Right hindlimb (tissue), 1 donor: ENCODE measurements at regions not wholly inside any gene's neighbourhood (a gene's known extent, or its start where the extent isn't known, plus 50 kb on each side); places are given as distances from the start of the nearest gene placed in this dataset.
"Not testable (repeated sequence)": the region's sequence is repeated elsewhere in the genome, so short reads cannot be mapped to it uniquely, and the experiment has no call there.

ENCODE experiments used
- DNase-seq: peaks from one replicate; pipeline ENCODE4 v3.0.0-alpha.2; 2018

GRCh38 chr18:30814446-30814845 lies 228.1 kb downstream of the DSC3 start:
- DNase-seq, result no peak

GRCh38 chr18:30811580-30811979 lies 231.0 kb downstream of the DSC3 start:
- no peak for DNase-seq

GRCh38 chr18:30810580-30810979 lies 232.0 kb downstream of the DSC3 start:
- no peak for DNase-seq

- DNase-seq, result no peak
Observed at GRCh38 chr18:30806823-30807222, 235.7 kb downstream of the DSC3 start.

- no peak for DNase-seq
Observed at GRCh38 chr18:30800800-30801199, 241.7 kb downstream of the DSC3 start.

GRCh38 chr18:30792051-30792450 lies 250.5 kb downstream of the DSC3 start:
- no peak for DNase-seq

GRCh38 chr18:30788411-30788991 lies 254.0 kb downstream of the DSC3 start:
- not testable (repeated sequence) for DNase-seq

- DNase-seq, result no peak
Observed at GRCh38 chr18:30787410-30787809, 255.1 kb downstream of the DSC3 start.

- no peak for DNase-seq
Observed at GRCh38 chr18:30781601-30782000, 260.9 kb downstream of the DSC3 start.

GRCh38 chr18:30775629-30776028 lies 266.9 kb downstream of the DSC3 start:
- DNase-seq, result no peak

- DNase-seq, result not testable (repeated sequence)
Observed at GRCh38 chr18:30772170-30772569, 270.4 kb downstream of the DSC3 start.

- no peak for DNase-seq
Observed at GRCh38 chr18:30766053-30766452, 276.5 kb downstream of the DSC3 start.

GRCh38 chr18:30765247-30765646 lies 277.3 kb downstream of the DSC3 start:
- DNase-seq, result no peak

GRCh38 chr18:30763902-30764350 lies 278.6 kb downstream of the DSC3 start:
- no peak for DNase-seq

- no peak for DNase-seq
Observed at GRCh38 chr18:30754846-30755245, 287.7 kb downstream of the DSC3 start.

- no peak for DNase-seq
Observed at GRCh38 chr18:30748541-30748940, 294.0 kb downstream of the DSC3 start.

- no peak for DNase-seq
Observed at GRCh38 chr18:30746224-30746623, 296.3 kb downstream of the DSC3 start.

GRCh38 chr18:30743033-30743432 lies 299.5 kb downstream of the DSC3 start:
- no peak for DNase-seq

GRCh38 chr18:30730915-30731314 lies 311.6 kb downstream of the DSC3 start:
- no peak for DNase-seq

GRCh38 chr18:30727849-30728248 lies 314.7 kb downstream of the DSC3 start:
- no peak for DNase-seq

GRCh38 chr18:30713299-30713698 lies 329.2 kb downstream of the DSC3 start:
- DNase-seq, result no peak

- no peak for DNase-seq
Observed at GRCh38 chr18:30712383-30712782, 330.2 kb downstream of the DSC3 start.

GRCh38 chr18:30709595-30709994 lies 332.9 kb downstream of the DSC3 start:
- DNase-seq, result no peak

- DNase-seq, result no peak
Observed at GRCh38 chr18:30705943-30706342, 336.6 kb downstream of the DSC3 start.

GRCh38 chr18:30698571-30698970 lies 344.0 kb downstream of the DSC3 start:
- DNase-seq, result no peak
